Muscle of arm (tissue), 1 donor: ENCODE measurements at regions not wholly inside any gene's neighbourhood (a gene's known extent, or its start where the extent isn't known, plus 50 kb on each side); places are given as distances from the start of the nearest gene placed in this dataset.

Source experiments
- DNase-seq: peaks from one replicate; pipeline ENCODE4 v3.0.0-alpha.2; 2013

GRCh38 chr12:107891967-107892366 is 117.5 kb downstream of the ASCL4 start:
- DNase-seq, result no peak

DNA sequence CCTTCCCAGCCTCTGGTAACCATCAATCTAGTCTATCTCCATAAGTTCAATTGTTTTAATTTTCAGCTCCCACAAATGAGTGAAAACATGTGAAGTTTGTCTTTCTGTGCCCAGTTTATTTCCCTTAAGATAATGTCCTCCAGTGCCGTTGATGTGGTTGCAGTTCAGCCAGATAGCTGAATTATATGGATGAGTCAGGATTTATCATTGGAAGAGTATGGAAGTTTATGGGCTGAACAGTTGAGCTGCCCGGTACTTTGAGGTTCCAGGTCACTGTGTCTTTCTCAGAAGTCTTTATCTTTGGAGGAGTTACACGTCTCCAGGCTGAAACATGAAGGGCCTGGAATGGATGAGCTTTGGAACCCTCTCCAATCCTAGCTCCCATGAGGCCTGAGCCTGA is 120.1 kb downstream of the ASCL4 start:
- no peak for DNase-seq

GRCh38 chr12:107895966-107896365 is 121.5 kb downstream of the ASCL4 start:
- DNase-seq, result no peak

- no peak for DNase-seq
Observed at GRCh38 chr12:107900588-107900987, 126.1 kb downstream of the ASCL4 start.

- DNase-seq, result no peak
Observed at GRCh38 chr12:107903341-107904061, 129.0 kb downstream of the ASCL4 start.

DNA sequence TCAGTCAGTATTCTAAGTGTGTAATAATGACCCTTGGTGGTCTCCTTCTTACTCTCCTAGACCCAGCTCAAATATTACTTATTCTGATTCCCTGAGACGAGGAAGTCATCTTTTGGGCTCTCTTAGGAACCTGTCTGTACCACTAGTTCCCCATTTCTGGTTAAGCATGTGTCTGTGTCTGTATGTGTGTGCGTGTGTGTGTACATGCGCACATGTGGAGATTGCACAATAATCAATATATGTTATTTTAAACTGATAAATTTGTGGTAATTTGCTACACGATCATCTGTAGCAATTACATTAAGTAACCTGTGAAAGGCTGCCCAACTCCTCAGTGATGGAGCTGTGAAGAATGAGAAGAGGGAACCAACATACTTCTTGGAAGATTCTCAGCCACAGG is 132.2 kb downstream of the ASCL4 start:
- DNase-seq, result no peak

- DNase-seq, result no peak
Observed at GRCh38 chr12:107912421-107913004, 138.0 kb downstream of the ASCL4 start.

GRCh38 chr12:107914460-107914977 is 140.0 kb downstream of the ASCL4 start:
- no peak for DNase-seq

DNA sequence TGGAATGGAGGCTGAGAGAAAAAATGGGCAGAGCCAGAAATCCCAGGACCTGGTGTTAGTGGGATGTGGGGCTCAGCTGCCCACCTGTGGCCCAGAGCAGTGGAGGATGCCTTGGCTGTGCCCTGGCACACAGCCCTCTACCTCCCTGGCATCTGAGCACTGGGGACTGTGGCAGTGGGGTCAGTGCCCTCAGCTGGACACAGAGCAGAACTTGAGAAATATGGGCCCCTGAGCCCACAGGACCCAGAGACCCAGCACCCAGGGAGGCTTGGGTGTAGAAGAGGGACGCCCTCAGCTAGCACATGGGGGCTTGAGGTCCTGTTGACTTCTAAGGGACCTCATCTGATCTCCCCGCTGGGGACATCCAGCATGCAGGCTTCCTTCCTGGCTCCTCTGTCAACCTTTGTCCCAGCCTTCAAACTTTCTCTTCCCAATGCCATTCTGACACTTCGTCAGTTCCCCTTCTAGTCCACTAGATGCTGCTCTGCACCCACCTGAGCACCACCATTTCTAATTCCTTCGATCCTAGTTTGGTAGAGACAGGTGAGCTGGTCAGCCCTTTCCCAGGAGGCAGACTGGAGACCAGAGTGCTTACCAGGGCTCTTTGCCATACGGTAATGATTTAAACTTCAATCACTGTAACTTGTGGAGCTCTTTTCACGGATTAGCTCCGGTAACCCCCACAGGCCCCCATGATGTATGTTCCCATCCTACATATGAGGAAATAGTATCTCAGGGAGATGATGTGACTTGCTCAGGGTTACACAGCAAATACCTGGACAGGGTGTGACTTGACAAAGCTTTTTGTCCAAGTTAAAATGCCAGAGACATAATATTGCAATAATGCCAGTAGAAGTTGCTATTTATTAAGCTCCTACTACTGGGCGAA is 143.7 kb downstream of the ASCL4 start:
- DNase-seq, result peak; percentile 13

GRCh38 chr12:107921062-107921461 is 146.6 kb downstream of the ASCL4 start:
- no peak for DNase-seq

DNA sequence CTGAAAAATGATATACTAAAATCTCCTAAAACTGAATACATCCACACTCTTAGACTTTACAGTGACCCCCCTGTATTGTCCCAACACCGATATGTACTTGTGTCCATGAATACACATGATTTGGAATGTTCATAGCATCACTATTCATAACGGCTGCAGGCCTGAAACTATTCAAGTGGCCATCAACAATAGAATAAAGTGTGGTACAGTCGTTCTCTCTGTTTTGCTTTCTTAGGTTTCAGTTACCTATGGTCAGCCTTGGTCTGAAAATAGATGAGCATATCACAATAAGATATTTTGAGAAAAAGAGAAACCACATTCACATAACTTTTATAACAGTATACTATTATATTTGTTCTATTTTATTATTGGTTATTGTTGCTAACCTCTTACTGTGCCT is 150.6 kb downstream of the ASCL4 start:
- no peak for DNase-seq

- peak; percentile 12 for DNase-seq
Observed at GRCh38 chr12:107929436-107929835, 154.9 kb downstream of the ASCL4 start.

GRCh38 chr12:107931761-107932160 is 157.3 kb downstream of the ASCL4 start:
- no peak for DNase-seq

DNA sequence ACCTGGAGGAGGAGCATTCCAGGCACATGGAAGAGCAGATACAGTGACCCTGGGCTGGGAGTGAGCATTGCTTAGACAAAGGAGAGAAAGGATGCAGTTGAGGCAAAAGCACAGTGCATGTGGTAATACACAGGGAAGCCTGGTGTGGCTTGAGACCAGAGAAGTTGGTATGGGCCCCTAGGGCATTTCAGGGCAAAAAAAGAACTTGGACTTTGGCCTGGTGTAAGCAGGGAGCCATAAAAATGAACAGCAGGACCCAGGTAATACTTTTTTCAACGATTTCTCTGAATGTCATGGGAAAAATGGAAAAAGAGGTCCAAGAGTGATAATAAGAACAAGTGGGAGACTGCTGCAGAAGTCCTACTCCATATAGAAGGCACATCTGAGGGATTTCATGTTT is 163.9 kb downstream of the ASCL4 start:
- no peak for DNase-seq

DNA sequence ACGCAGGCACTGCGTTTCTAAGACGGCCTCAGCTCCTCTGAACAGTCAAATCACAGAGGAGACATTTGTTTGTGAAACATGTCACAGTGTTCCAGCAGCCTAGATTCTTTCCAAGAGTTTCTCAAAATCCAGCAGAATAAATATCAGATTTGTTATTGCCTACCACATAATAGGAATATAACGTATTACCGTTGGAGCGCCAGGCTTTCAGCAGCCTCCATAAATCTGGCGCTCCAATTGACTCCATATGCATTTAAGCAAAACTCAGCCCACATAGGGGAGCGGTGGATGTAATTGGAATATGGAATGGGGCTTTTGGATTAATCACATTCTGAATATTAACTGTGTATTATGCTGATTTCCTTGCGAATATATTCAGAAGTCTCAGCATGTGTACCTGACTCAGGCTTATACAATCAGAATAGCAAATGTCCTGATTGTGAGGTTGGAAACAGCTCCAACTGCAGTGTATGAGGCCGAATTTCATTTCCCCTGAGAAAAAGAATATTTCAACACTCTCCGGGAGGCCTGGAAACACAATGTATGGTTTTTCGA is 174.0 kb downstream of the ASCL4 start:
- peak; percentile 72 for DNase-seq

DNA sequence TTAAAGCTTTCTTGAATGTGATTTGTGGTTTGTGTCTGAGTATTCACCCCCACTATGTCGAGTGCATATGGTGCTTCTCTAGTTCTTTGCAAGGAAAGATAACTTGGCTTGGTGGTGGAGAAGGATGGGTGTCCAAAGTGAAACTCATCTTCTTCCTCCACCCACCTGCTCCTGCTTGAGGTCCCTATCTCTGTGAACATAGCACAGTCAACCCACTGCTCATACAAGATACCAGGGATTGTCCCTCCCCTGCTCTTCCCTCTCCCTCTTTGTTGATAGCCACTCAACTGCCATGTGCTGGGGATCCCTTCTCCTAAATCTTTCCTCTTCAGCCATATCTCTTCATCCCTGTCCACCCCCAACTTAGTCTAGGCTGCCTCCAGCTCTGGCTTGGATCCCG is 176.5 kb downstream of the ASCL4 start:
- DNase-seq, result no peak

GRCh38 chr12:107955966-107956643 is 173.0 kb upstream of the WSCD2 start:
- DNase-seq, result no peak

GRCh38 chr12:107957459-107957858 is 171.6 kb upstream of the WSCD2 start:
- no peak for DNase-seq

- no peak for DNase-seq
Observed at GRCh38 chr12:107963635-107964034, 165.5 kb upstream of the WSCD2 start.

GRCh38 chr12:107967170-107967569 is 161.9 kb upstream of the WSCD2 start:
- no peak for DNase-seq

- DNase-seq, result no peak
Observed at GRCh38 chr12:107973950-107974349, 155.1 kb upstream of the WSCD2 start.

- DNase-seq, result no peak
Observed at GRCh38 chr12:107976331-107976730, 152.8 kb upstream of the WSCD2 start.
